Omental fat pad (tissue), 3 donors: ENCODE measurements at regions not wholly inside any gene's neighbourhood (a gene's known extent, or its start where the extent isn't known, plus 50 kb on each side); places are given as distances from the start of the nearest gene placed in this dataset.

Experiments used
- ATAC-seq: fragments of 150-250 bp; one replicate; pipeline ENCODE4 v1.9.1; 2016; ENCODE audit warnings: mild to moderate bottlenecking, moderate library complexity; ENCODE audit not compliant: low FRiP score
- DNase-seq: peaks from one replicate; pipeline ENCODE4 v3.0.0-alpha.2; 2019; ENCODE audit warnings: low spot score
- CTCF ChIP-seq, 3 donors: fragments of 450-650 bp; IDR thresholded peaks; one replicate each; pipeline ENCODE4 v1.5.1; 2016 to 2017; ENCODE audit warnings: antibody characterized with exemption in 3 of 3, mild to moderate bottlenecking in 3 of 3, moderate library complexity in 2 of 3

- no peak for TF ChIP-seq CTCF (IDR thresholded peaks at IDR 0.05)
- DNase-seq (no peak), ATAC-seq (no peak)
These were observed 432.6 kb downstream of the CAAP1 start for GRCh38 chr9:26459959-26460358.

GRCh38 chr9:26458054-26458453 is 434.5 kb downstream of the CAAP1 start:
- ATAC-seq (no peak), DNase-seq (no peak)
- TF ChIP-seq CTCF (IDR thresholded peaks at IDR 0.05) = no peak

GRCh38 chr9:26457151-26457550 is 435.5 kb downstream of the CAAP1 start:
- no peak for DNase-seq
- ATAC-seq = no peak
- no peak for TF ChIP-seq CTCF (IDR thresholded peaks at IDR 0.05)

GRCh38 chr9:26439061-26439624 is 453.5 kb downstream of the CAAP1 start:
- no peak for TF ChIP-seq CTCF (IDR thresholded peaks at IDR 0.05)
- ATAC-seq = no peak
- DNase-seq = no peak

GRCh38 chr9:26437056-26437711 is 455.4 kb downstream of the CAAP1 start:
- ATAC-seq (no peak), DNase-seq (no peak)

GRCh38 chr9:26426551-26427131 is 466.0 kb downstream of the CAAP1 start:
- ATAC-seq (no peak), DNase-seq (no peak)
- TF ChIP-seq CTCF (IDR thresholded peaks at IDR 0.05) = no peak

More at GRCh38 chr9:26437056-26437711, 455.4 kb downstream of the CAAP1 start:
- no peak for TF ChIP-seq CTCF (IDR thresholded peaks at IDR 0.05)

- TF ChIP-seq CTCF (IDR thresholded peaks at IDR 0.05) = no peak
- ATAC-seq (no peak), DNase-seq (no peak)
These were observed 474.1 kb downstream of the CAAP1 start for GRCh38 chr9:26418480-26418879.
